Endothelial cell of umbilical vein (primary cell): ENCODE measurements at regions not wholly inside any gene's neighbourhood (a gene's known extent, or its start where the extent isn't known, plus 50 kb on each side); places are given as distances from the start of the nearest gene placed in this dataset.

Experiments used
- BruUV-seq: library from RNA; stranded (reverse); fragments of 400-500 nt; replicated peaks from 2 replicates; lab custom pipeline; 2021; lab: Mats Ljungman, UMichigan
- CTCF ChIA-PET: fragments of 300-600, 350-600 bp; sonication (Branson Sonifier 250); formaldehyde crosslinking; loops from one replicate; lab custom pipeline; 2021; ENCODE audit warnings: antibody characterized with exemption, inconsistent platforms; lab: Charles Lee
- POLR2A ChIA-PET: fragments of 300-600, 350-600 bp; sonication (Branson Sonifier 250); formaldehyde crosslinking; loops from one replicate; lab custom pipeline; 2021; ENCODE audit warnings: antibody characterized with exemption, inconsistent platforms; lab: Charles Lee
- DNase-seq: peaks from one replicate; pipeline ENCODE4 v3.0.0-alpha.2; 2011; ENCODE audit warnings: low read depth, low spot score
- FAIRE-seq: peaks from 2 replicates; lab custom pipeline; 2011; peaks lifted over from hg19 to GRCh38; lab: Jason Lieb, UNC
- H2AFZ ChIP-seq: 2 replicates; pipeline ENCODE4 v1.6.0; 2012; ENCODE audit warnings: low read depth, low read length, control low read depth, inconsistent platforms
- H3K27ac ChIP-seq: 2 replicates; pipeline ENCODE4 v1.5.1; 2011; ENCODE audit warnings: low read depth, mild to moderate bottlenecking, control low read depth, low read length, moderate library complexity; ENCODE audit not compliant: insufficient read depth
- H3K27me3 ChIP-seq, 2 experiments: 2 replicates each; pipeline versions ENCODE4 v1.6.0 to v1.6.1; 2011; ENCODE audit warnings: low read length in 2 of 2, mixed read lengths in 1 of 2; ENCODE audit not compliant: control insufficient read depth in 2 of 2, insufficient read depth in 2 of 2
- H3K36me3 ChIP-seq, 2 experiments: 2 replicates in 1 of 2; 3 replicates in 1 of 2; pipeline ENCODE4 v1.5.1; 2011; ENCODE audit warnings: low read length in 2 of 2, mild to moderate bottlenecking in 1 of 2, moderate library complexity in 1 of 2; ENCODE audit not compliant: control insufficient read depth in 2 of 2, insufficient read depth in 2 of 2; ENCODE audit errors: extremely low read depth in 1 of 2
- H3K4me1 ChIP-seq: 3 replicates; pipeline ENCODE4 v1.5.1; 2011; ENCODE audit warnings: mild to moderate bottlenecking, low read length; ENCODE audit not compliant: control insufficient read depth, insufficient read depth; ENCODE audit errors: extremely low read depth
- H3K4me2 ChIP-seq: 2 replicates; pipeline ENCODE4 v1.6.1; 2011; ENCODE audit warnings: low read length, control low read depth, mixed read lengths; ENCODE audit not compliant: insufficient read depth
- H3K4me3 ChIP-seq, 3 experiments: fragments of 200-600 bp in 1 of 3; sonication (generic), shearing (Covaris generic) in 1 of 3; replicated peaks in 1 of 3; 2 replicates each; pipeline ENCODE4 v1.5.1; 2011 to 2016; ENCODE audit warnings: control low read depth in 3 of 3, low read length in 3 of 3, mild to moderate bottlenecking in 2 of 3, inconsistent platforms in 1 of 3, low read depth in 1 of 3, moderate library complexity in 1 of 3; ENCODE audit not compliant: insufficient read depth in 1 of 3
- H3K79me2 ChIP-seq: 2 replicates; pipeline ENCODE4 v1.6.0; 2012; ENCODE audit warnings: low read length, inconsistent platforms; ENCODE audit not compliant: control insufficient read depth, insufficient read depth
- H3K9ac ChIP-seq: replicated peaks from 2 replicates; pipeline ENCODE3; 2011; ENCODE audit warnings: low read length, control low read depth; ENCODE audit not compliant: insufficient read depth; ENCODE audit errors: extremely low read depth
- H3K9me1 ChIP-seq: replicated peaks from 3 replicates; pipeline ENCODE4 v1.6.0; 2011; ENCODE audit warnings: mild to moderate bottlenecking, low read length; ENCODE audit not compliant: control insufficient read depth, insufficient read depth; ENCODE audit errors: extremely low read depth
- H3K9me3 ChIP-seq: replicated peaks from 2 replicates; pipeline ENCODE4 v1.5.1; 2012; ENCODE audit warnings: low read length, inconsistent platforms; ENCODE audit not compliant: control insufficient read depth, insufficient read depth
- H4K20me1 ChIP-seq: replicated peaks from 2 replicates; pipeline ENCODE3; 2011; ENCODE audit warnings: mild to moderate bottlenecking, low read length; ENCODE audit not compliant: control insufficient read depth, insufficient read depth; ENCODE audit errors: extremely low read depth
- CTCF ChIP-seq, 2 donors: IDR thresholded peaks; 1 replicate in 1 of 2; 2 replicates in 1 of 2; pipeline ENCODE4 v1.5.1; 2011; ENCODE audit warnings: low read length in 2 of 2, mild to moderate bottlenecking in 2 of 2, moderate library complexity in 2 of 2, control low read depth in 1 of 2, inconsistent platforms in 1 of 2, low read depth in 1 of 2; ENCODE audit not compliant: insufficient read depth in 1 of 2; ENCODE audit errors: extremely low read depth in 1 of 2
- EZH2 ChIP-seq: IDR thresholded peaks from 2 replicates; pipeline ENCODE4 v1.6.1; 2012; ENCODE audit warnings: borderline replicate concordance, low read depth, mild to moderate bottlenecking, moderate library complexity, low read length, inconsistent platforms; ENCODE audit not compliant: severe bottlenecking
- FOS ChIP-seq: IDR thresholded peaks from 2 replicates; pipeline ENCODE4 v1.6.1; 2011; ENCODE audit warnings: mild to moderate bottlenecking, low read length, moderate library complexity, borderline replicate concordance; ENCODE audit not compliant: insufficient read depth
- GATA2 ChIP-seq: IDR thresholded peaks from 2 replicates; pipeline ENCODE4 v1.7.0; 2011; ENCODE audit warnings: low read depth, mild to moderate bottlenecking, moderate library complexity, mixed read lengths, low read length; ENCODE audit not compliant: insufficient read length, insufficient read depth
- JUN ChIP-seq: IDR thresholded peaks from 2 replicates; pipeline ENCODE4 v1.6.1; 2011; ENCODE audit warnings: borderline replicate concordance, low read depth; ENCODE audit not compliant: insufficient read length, insufficient read depth
- MAX ChIP-seq: IDR thresholded peaks from 2 replicates; pipeline ENCODE4 v1.6.1; 2011; ENCODE audit not compliant: insufficient read depth, insufficient read length
- MYC ChIP-seq: IDR thresholded peaks from one replicate; pipeline ENCODE4 v1.6.1; 2011; ENCODE audit warnings: mild to moderate bottlenecking, low read depth, low read length
- POLR2A ChIP-seq: IDR thresholded peaks from 2 replicates; pipeline ENCODE4 v1.6.1; 2012; ENCODE audit warnings: low read depth, mild to moderate bottlenecking, control low read depth, low read length
- POLR2AphosphoS5 ChIP-seq: IDR thresholded peaks from 2 replicates; pipeline ENCODE4 v1.6.1; 2012; ENCODE audit warnings: low read depth, mild to moderate bottlenecking, control low read depth, low read length, moderate library complexity; ENCODE audit not compliant: insufficient read depth
- dilution Hi-C: fragments of 300-500 bp; cut with MboI; formaldehyde crosslinking; loops from one replicate; pipeline ENCODE4 v1.15.0; 2019; ENCODE audit warnings: low sequenced_read_pairs; ENCODE audit not compliant: extremely low pct_ligation_motif_present
- intact Hi-C: fragments of 100-400 bp; cut with micrococcal nuclease; formaldehyde crosslinking; loops from one replicate; pipeline ENCODE4 v1.10.0; 2022

DNA sequence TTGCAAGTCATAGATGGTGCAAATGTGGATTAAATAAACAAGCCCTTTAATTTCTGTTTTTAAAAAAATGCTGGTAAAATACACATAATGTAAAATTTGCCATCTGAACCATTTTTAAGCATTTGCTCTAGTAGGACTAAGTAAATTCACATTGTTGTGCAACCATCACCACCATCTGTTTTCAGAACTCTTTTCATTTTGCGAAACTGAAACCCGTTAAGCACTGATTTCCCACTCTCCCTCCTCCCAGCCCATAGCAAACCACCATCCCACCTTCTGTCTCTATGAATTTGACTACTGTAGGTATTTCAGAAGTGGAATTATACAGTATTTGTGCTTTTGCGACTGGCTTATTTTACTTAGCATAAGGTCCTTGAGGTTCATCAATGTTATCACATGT is 103.3 kb upstream of the CNTLN start:
- no peaks in the 10 kb centered on the region for H3K9me3 ChIP-seq
- no peak for DNase-seq
- BruUV-seq, result no TSS peak
- no peak for FAIRE-seq
- TF ChIP-seq EZH2 (no peak), FOS (no peak), POLR2AphosphoS5 (no peak), CTCF (IDR thresholded peaks at IDR 0.05; ENCODE audit: extremely low read depth in 1 of 2, insufficient read depth in 1 of 2, low read depth in 1 of 2, low read length in 2 of 2) (no peak), POLR2A (no peak), MYC (no peak), GATA2 (no peak), JUN (no peak), MAX (no peak)
- no peak overlapping the region for H3K4me2 ChIP-seq
- no peaks in the 10 kb centered on the region for H4K20me1 ChIP-seq
- H3K27ac ChIP-seq, result no peak overlapping the region
- no peaks in the 10 kb centered on the region for H3K36me3 ChIP-seq
- H3K9ac ChIP-seq, result no peak overlapping the region
- CTCF ChIA-PET, result no interaction called here
- H3K4me1 ChIP-seq, result no peaks in the 10 kb centered on the region
- dilution Hi-C loops (no loop called here), intact Hi-C loops (loop anchor here (5.0 kb wide), 1 partner anchor 1256 kb away; no protein-coding TSS in a partner anchor)
- no peaks in the 10 kb centered on the region for H3K9me1 ChIP-seq
- POLR2A ChIA-PET, result no interaction called here
- H3K27me3 ChIP-seq, result no peaks in the 10 kb centered on the region
- no peak overlapping the region for H3K4me3 ChIP-seq
- H2AFZ ChIP-seq, result no peak overlapping the region
- H3K79me2 ChIP-seq, result no peaks in the 10 kb centered on the region
